GM21786 (cell line): ENCODE measurements at regions not wholly inside any gene's neighbourhood (a gene's known extent, or its start where the extent isn't known, plus 50 kb on each side); places are given as distances from the start of the nearest gene placed in this dataset.

Experiments used
- ATAC-seq: cut with Tn5 transposase; IDR thresholded peaks from one replicate; pipeline ENCODE4 v1.9.1; 2021; ENCODE audit not compliant: unreplicated experiment

DNA sequence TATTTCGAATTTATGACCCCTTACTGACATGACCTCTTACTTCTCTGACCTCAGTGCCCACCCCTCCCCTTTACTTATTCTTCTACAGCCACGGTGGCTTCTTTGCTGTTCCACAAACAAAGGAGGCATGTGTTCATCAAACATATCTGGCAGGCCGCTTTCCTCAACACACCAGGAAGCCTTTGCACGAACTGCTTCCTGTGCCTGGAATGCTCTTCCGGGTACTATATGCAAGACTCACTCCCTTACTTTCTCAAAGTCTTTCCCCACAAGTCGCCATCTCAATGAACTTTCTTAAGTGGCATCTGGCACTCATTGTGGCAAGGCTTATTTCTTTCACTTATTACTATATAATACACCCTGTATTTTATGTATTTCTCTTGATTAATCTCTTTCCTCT, 351.5 kb upstream of the DDX53 start:
- ATAC-seq, result no peak

DNA sequence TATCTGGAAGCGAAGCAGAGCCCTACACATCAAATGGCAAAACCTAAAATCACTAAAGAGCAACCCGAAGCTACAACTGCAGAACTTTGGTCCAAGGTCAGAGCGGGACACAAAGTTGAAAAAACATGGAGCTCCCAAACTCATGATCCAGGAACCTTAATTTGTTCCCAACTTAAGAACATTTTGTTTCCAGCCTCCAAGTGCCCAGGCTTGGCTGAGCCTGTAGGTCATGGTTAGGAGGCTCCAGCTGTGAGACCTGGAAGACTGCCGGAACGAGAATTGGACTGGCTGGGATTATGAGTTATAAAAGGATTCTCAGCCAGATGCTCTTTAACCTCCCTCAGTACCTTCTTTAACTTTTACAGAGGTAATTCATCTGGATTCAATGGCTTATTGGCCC, 349.1 kb upstream of the DDX53 start:
- ATAC-seq, result no peak

DNA sequence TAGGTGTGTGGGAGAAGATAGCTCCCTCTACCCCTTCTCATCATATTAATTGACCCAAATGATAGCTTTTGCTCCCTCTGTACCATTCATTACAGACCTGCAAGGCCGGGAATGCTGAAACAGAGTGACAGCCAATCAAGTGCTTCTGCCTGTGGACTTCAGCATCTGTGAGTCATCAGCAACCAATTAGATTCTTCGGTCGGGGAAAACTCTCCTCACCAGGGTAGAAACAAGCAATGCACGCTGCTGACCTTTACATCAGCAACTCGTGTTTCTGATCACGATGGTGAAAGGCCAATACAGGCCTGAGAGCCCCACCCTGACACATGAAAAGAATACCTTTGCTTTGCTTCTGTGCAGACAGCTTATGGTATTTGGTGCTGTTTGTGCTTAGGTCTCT, 347.2 kb upstream of the DDX53 start:
- no peak for ATAC-seq

DNA sequence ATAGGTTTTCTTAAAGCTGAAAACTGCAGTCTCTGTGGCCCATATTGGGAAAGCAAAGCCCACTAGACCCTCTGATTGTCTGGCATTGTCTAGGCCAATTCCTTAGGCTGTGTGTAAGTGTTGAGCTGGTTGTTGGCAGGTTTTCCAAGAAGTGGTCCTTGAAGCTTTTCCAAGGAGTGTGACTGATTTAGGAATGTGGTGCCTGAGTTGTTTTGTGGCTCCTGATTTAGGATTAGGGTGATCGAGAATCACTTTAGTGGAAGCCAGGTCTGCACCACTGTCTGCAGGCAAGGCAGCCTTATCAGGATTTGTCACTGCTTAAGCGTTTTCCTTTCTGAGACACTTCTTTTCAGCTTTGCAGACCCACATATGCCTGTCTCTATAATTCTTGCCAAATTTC, 339.0 kb upstream of the DDX53 start:
- ATAC-seq, result no peak

DNA sequence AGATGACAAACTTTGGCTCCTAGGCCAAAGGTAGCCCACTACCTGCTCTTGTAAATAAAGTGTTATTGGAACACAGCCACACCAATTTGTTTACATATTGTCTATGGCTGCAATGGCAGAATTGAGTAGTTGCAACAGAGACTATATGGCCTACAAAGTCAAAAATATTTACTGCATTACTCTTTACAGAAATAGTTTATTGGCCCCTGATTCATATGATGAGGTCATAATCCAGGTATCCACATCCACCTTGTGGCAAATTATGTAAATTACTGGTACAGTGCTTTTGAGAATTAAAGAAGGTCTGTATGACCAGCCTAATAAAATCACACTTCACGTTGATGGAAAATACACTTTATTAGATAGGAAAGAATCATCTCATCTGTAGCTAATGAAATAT, 337.0 kb upstream of the DDX53 start:
- ATAC-seq, result no peak

DNA sequence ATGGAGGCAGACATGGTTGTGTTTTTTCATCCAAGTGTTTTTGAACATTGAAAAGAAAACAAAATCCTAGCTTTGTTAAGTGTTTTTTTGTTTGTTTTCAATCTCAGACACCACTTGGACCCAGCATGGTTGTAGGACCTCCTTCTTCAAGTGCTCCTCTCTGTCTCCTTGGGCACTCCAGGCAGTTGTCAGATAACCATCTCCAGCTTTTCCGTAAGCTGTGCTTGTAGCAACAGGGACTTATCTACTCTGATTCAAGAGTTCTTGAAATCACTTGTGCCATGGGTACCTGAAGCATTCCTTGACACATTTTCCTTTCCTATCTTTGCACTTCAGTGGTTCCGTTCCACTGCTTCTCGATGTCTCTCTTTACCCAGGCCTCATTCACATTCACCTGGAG, 334.9 kb upstream of the DDX53 start:
- no peak for ATAC-seq

DNA sequence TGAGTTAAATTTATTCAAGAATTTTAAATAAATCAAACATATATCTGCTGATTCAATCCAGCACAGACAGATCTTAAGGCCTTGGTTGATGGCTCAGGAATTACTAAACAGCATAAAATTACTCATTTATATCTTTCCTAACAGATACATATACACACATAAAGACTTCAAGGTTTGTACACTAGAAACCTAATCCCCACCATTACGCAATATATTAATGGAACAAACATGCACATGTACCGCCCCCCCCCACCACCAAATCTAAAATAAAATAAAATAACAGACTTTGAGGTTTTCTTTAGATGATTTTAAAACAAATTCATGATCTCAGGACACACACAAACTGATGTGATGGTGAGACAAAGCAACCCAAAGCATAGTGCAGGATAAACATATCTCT, 333.9 kb upstream of the DDX53 start:
- no peak for ATAC-seq

DNA sequence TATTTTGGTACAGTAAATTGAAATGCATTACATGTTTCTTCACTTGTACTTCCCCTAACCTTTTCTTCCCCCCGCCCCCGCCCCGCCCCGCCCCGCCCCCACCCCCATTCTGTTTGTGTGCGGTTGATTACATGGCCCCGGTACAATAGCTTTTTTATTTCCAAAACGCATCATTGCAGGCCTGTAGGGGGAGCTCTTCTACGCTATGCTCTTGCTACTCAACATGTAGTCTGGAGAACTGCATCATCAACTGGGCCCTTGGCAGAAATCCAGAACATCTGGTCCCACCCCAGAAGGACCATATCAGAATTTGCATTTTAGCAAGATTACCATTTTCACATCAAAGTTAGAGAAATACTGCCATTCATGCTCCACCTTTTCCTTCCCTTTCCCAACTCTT, 333.3 kb upstream of the DDX53 start:
- ATAC-seq, result no peak

DNA sequence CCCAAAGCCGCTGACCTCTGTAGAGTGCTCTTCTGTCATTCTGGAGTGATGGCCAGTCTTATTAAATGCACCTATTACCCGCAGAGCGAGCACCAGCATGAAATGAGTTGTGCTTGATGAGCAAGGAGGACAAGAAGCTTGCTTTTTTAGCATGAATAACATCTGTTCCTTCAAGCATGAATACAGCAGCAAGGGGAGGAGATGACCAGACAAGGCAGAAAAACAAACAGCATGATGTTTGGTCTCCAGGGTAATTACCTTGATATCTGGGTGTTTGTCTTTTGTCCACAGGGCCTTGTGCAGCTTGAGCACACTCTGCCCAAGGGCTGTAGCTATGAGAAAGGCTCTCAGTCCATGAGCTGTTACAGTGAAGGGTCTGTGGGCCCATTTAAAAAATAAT, 324.8 kb upstream of the DDX53 start:
- no peak for ATAC-seq

DNA sequence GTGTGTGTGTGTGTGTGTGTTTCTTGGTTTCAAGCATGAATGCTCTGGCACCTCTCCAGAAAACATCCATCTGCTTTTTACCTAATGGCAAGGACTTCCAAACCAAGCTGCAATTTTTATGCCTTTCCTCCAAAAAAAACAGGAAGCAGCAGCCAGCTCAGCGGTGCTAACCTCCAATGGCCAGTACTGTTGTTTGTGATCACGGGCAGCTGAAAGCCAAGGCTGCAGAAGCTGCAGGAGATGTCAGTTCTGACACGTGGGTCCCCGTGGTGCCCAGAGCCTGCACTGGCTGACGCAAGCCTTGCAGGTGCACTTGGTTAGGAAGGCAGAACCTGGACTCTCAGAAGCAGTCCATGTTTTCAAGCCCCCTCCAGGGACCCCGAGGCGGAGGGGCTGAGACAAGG, 313.6 kb upstream of the DDX53 start:
- no peak for ATAC-seq

DNA sequence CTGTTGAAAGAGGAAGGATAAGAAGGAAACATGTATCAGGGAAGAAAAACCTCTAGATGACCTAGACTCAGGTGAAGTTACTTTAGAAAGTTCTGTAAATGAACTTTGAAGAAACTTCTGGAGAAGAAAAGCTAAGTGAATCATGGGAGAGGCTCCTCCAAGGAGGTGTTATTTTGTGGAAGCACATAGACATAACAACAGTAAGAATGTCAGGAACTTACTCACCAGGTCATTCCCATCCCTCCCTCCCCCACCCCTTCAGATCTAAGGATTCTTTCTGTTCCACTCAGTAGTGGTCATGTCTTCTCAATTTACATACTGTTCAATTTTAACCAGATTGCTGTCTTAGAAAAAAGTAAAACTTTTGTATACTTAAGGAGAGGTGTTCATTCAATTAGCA, 310.5 kb upstream of the DDX53 start:
- ATAC-seq, result no peak

DNA sequence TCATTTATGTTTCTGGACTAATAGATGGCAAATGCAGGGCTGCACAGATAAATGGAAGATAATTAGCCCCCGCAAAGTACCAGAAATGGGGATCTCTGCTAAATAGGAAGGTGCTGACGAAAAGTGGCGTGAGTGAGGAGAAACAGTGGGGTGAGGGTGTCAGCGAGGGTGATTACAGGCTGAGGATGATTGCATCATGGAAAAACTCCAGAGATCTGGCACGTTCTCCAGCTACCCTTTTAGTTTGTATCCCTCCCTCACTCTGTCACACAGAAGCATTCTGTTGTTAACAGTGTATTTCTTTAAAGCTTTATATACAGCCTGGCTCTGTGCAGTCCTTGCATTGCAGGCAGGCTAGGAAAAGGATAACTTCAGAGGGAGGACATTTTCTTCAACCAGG, 309.6 kb upstream of the DDX53 start:
- ATAC-seq, result no peak

DNA sequence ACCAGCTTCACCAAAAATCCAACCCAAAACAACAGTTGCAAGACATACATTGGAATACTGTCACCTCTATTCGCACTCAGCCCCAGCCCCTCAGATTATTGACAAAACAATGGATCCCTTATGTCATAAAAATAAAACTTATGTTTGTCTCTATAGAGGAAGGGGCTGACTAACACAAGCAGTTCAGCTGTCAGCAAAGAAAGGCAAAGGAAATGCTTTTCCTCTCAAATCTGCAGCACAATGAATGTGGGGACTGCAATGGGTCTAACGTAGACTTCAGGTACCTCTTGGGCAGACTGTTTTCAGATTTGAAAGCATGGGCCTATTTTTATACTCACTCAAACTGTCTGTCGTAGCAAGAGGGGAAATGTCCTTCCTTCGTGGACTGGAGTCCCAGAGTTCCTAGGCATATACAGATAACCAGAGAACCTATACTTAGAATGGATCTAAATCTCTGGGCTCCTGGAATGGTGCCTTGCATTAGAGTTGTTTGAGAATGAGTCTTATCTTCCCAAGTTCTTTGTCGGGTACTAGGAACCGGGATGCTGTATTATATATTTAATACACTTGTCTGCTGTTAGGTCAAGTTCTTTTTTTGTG, 307.7 kb upstream of the DDX53 start:
- ATAC-seq, result no peak

DNA sequence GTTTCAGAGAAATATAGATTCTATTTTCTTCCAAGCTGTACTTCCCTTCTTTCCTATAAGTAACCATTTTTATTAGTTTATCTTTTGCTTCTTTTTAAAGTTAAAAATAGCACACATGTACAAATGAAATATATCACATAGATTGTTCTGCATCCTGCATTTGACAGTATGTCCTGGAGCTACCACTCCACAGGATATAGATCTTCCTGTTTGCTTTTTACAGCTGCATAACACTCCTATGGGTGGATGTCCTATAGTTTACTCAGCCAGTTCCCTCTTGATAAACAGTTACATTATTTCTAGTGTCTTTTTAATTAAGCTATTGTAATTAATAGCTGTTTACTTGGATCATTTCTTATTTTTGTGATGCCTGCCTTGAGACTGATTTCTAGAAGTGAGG, 301.6 kb upstream of the DDX53 start:
- ATAC-seq, result no peak

DNA sequence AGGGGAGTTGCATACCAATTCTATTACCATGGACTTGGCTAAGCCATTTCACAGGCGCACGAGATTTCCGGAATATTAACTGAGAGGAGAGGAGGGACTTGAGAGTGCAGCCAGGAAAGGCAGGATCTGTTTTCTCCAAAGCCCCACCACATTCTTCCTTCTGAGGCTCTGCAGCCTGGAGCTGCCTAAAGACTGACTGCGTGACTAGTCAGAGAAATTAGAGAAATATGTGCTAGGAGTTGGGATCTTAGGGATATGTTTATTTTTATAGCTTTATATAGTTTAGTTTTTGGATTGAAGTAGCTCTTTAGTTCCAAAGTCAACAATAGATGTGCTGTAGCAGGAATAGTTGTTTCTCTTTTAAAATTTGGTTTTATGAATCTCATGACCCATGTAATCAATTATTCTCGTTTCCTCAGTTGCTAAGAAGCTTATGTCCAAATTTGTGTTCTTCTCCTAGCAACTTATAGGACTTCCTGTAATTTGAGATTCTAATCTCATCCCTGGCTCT, 300.1 kb upstream of the DDX53 start:
- no peak for ATAC-seq

DNA sequence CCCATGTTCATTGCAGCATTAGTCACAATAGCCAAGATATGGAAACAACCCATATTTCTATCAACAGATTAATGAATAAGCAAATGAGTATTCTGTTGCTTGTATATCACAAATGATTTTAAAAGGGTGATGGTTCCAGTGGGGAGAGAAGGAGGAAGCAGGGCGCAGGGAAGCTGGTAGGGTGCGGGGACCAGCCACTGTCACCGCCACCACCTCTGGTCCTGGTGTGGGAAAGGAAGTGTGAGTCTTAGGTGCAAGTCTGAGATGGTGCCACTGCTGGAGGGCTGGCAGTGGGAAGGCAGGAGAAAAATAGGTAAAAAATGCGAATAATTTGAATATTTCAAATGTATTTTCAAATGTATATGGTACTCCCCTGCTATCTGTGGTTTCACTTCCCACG, 286.8 kb upstream of the DDX53 start:
- no peak for ATAC-seq

DNA sequence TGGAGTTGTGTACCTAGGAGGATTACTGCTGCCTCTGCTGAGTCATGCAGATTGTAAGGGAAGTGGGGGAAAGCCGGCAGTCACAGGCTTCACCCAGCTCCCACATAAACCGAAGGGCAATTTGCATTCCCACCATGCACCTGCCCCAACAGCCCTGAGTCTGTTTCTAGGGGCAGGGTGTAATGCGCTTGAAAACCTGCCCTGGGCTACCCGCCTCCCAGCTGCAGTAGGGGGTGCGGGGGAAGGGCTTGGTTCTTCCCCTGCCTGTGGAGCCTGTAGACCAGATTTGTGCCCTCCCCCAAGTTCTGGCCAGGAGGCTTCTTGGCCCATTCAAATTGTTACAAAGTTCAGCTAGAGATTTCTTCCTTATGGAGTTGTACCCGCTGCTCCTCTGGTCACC, 269.2 kb upstream of the DDX53 start:
- ATAC-seq, result no peak

DNA sequence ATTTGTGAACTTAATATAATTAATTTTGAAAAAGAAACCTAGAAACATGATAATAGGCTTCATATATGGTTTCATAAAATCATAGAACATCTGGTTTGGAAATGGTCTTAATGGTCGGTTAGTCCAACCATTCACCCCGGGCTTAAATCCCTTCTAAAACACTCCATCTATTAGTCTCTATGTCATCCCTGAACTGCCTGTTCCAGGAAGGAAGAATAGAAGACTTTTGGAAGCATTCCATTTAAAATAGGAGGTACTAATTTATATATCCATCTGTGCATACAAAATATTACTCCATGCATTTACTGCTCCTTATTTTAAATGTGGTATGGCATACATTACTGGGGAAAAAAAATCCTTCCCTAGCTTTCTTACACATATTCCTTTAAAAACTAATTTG, 262.2 kb upstream of the DDX53 start:
- ATAC-seq, result no peak

DNA sequence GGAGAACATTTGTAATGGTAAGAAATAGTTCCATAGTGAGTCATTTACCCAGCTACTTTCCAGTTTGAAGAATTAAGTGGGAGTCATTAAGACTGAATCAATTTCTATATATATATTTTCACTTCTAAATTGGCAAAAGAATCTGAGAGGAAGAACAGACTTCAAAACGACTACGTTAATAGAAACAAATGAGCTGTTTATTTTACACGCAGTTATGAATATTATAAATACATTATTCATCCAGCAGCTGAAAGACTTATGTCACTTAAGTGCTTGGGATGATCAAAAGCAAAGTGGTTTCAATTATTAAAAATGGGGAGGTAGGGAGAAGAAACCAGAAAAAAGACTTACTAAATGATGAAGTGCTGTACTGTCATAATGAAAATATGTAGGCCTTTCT, 260.5 kb upstream of the DDX53 start:
- ATAC-seq, result no peak

DNA sequence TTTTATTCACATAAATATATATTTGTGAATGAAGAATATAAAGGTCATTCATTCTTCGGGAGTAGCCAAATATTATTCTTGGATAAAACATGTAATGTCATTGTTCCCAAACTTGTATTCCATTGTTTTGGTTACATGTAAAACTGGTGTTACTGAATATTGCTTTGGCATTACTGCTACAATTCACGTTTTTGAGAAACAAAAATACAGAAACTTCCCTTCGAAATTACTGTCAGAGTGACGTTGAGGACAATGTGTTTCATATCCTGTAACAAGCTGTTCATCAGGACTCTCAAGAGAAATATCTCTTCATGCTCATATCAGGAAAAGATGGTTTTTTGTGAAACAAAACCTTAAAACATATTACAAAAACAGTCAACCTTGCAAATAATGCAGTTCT, 258.9 kb upstream of the DDX53 start:
- ATAC-seq, result no peak

DNA sequence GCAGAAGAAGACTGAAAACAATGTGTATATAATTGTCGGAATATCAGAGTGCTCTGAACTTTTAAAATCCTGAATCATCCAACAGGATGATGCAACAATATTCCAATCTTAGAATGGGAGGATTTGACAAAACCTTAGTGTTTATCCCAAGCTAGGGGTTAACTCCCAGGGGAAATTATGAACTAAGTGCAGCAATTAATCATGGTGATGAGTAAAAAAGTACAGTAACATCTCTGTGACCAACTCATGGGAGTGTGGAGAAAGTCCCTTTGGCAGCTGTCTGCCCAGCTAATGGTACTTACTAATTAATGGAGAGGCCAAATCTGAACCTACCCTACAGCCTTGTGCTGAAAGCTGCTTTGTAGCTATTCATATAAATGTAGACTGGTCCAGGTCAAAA, 257.6 kb upstream of the DDX53 start:
- ATAC-seq, result no peak

DNA sequence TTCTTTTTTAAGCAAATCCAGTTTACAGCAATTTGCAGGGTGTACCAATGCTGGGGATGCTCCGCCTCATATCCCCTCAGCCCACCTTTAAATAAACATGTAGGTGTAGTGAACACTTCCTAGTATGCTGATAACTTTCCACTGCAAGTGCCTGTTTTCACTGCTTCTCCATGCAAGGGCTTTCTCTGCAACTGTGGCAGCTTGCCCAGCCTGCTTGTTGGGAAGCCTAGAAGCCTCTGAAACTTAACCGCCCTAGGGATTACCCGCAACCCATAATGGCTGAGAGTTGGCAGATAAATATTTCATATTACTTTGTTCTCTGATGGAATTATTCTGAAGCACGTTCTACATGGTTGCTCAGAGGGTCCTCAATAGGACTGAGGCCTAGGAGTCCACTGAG, 253.7 kb upstream of the DDX53 start:
- no peak for ATAC-seq

DNA sequence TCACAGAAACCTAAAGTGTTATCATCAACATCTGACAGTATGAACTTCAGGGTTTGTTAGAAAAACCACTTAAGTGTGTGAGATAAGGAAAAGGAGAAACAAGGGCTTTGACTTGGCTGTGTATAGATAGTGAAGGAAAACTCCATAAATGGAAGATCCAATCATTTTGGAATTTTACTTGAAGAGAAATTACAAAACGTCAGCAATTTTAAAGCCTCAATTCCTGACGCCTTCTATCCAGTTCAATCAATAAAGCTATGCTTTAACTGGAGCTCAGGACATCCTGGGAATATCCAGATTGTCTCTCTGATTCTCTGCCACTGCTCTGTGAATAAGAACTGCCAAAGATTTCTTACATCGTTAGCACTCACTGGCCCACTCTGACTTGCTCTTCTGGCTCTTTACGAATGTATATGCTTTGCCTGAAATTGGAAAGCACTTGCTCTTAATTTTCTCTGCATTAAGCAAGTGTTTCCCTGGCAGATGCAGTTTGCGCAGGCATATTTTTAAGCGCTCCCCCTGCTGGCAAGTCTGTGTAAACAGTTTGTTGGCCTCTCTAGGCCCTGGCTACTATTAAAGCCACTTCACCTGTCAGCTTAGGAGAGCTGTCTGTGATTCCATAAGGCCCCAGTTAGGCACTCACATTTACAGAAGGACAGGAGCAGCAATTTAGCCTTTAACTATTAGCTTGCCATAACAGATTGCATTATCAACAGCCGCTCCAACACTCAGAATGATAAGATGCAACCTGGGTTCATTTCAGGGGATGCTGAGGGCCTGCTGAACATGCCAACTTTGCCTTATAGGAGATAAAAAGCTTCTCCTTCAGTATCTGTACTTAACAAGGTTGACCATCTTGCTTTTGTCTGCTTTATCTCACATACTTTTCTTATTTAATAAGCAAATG, 251.4 kb upstream of the DDX53 start:
- ATAC-seq, result peak; percentile 94
